ENCODE measurements at regions not wholly inside any gene's neighbourhood (a gene's known extent, or its start where the extent isn't known, plus 50 kb on each side); places are given as distances from the start of the nearest gene placed in this dataset.
"Not testable (repeated sequence)": the region's sequence is repeated elsewhere in the genome, so short reads cannot be mapped to it uniquely, and the experiment has no call there.

- DNase-seq (ENCODE audit: low spot score) = peak; percentile 71
- POLR2A ChIA-PET (ENCODE audit: low non-redundant PET) = no interaction called here
- H3K27ac ChIP-seq = no peak overlapping the region
- CTCF ChIA-PET = interaction anchor here (0.6 to 4.1 kb wide), 15 partner anchors 18 to 1494 kb away, joined by 3 to 17 read pairs (median 3); no protein-coding TSS in a partner anchor
- peak; percentile 78 for TF ChIP-seq CTCF (conservative IDR thresholded peaks at IDR 0.05; ENCODE audit: low read depth)
Observed at GRCh38 chr12:11486623-11487444, 91.5 kb upstream of the PRB2 start.

GRCh38 chr12:11496157-11496851, 100.9 kb upstream of the PRB2 start:
- CTCF ChIA-PET = no interaction called here

GRCh38 chr12:11497438-11497837, 102.1 kb upstream of the PRB2 start:
- no peak for DNase-seq (ENCODE audit: low spot score)
- TF ChIP-seq CTCF (conservative IDR thresholded peaks at IDR 0.05; ENCODE audit: low read depth) = no peak
- CTCF ChIA-PET = no interaction called here
- POLR2A ChIA-PET (ENCODE audit: low non-redundant PET) = no interaction called here
- no peak overlapping the region for H3K27ac ChIP-seq

More at GRCh38 chr12:11496157-11496851, 100.9 kb upstream of the PRB2 start:
- no peak for DNase-seq (ENCODE audit: low spot score)
- TF ChIP-seq CTCF (conservative IDR thresholded peaks at IDR 0.05; ENCODE audit: low read depth) = no peak
- POLR2A ChIA-PET (ENCODE audit: low non-redundant PET) = no interaction called here
- H3K27ac ChIP-seq = no peak overlapping the region

GRCh38 chr12:11497995-11498394, 102.6 kb upstream of the PRB2 start:
- ChIA-PET POLR2A (ENCODE audit: low non-redundant PET) (no interaction called here), CTCF (no interaction called here)
- no peak for TF ChIP-seq CTCF (conservative IDR thresholded peaks at IDR 0.05; ENCODE audit: low read depth)
- DNase-seq (ENCODE audit: low spot score) = no peak
- H3K27ac ChIP-seq = no peak overlapping the region

- POLR2A ChIA-PET (ENCODE audit: low non-redundant PET); DNase-seq (ENCODE audit: low spot score); H3K27ac ChIP-seq; CTCF ChIA-PET: not testable (repeated sequence)
Observed at GRCh38 chr12:11498574-11498973, 103.2 kb upstream of the PRB2 start.

GRCh38 chr12:11499806-11500187, 104.4 kb upstream of the PRB2 start:
- ChIA-PET CTCF (interaction anchor here (0.6 to 1.1 kb wide), 2 partner anchors 81 to 729 kb away, joined by 3 read pairs; no protein-coding TSS in a partner anchor), POLR2A (ENCODE audit: low non-redundant PET) (no interaction called here)
- DNase-seq (ENCODE audit: low spot score) = no peak
- TF ChIP-seq CTCF (conservative IDR thresholded peaks at IDR 0.05; ENCODE audit: low read depth) = no peak
- no peak overlapping the region for H3K27ac ChIP-seq
